A549 (cell line): ENCODE measurements at regions not wholly inside any gene's neighbourhood (a gene's known extent, or its start where the extent isn't known, plus 50 kb on each side); places are given as distances from the start of the nearest gene placed in this dataset.
A peak's percentile ranks its signal among the peaks of the same experiment; 100 is the strongest.

Source experiments
- ATAC-seq, 2 experiments: fragments of 200-7000 bp in 1 of 2; fragments of >200 bp in 1 of 2; cut with Nextera tagmentation in 1 of 2; cut with Tn5 transposase in 1 of 2; 3 replicates each; pipeline versions ENCODE4 v1.8.0 to v1.9.1; 2018 to 2020; ENCODE audit warnings: mild to moderate bottlenecking in 1 of 2, moderate library complexity in 1 of 2
- CTCF ChIA-PET: fragments of 300-600 bp; sonication (Branson Sonifier 250); formaldehyde crosslinking; extraction: SDS; loops from one replicate; lab custom pipeline; 2021; ENCODE audit warnings: antibody characterized with exemption, inconsistent platforms; lab: Yijun Ruan, JAX
- POLR2A ChIA-PET: fragments of 350-600 bp; formaldehyde crosslinking; extraction: SDS; loops from one replicate; lab custom pipeline; 2021; ENCODE audit warnings: antibody characterized with exemption, inconsistent platforms; lab: Yijun Ruan, JAX
- DNase-seq, 2 experiments: peaks; one replicate each; pipeline versions ENCODE4 v3.0.0 to v3.0.0-alpha.2; 2011 to 2016; ENCODE audit warnings: low read depth in 1 of 2, low spot score in 1 of 2
- FAIRE-seq: peaks from 2 replicates; lab custom pipeline; 2011; peaks lifted over from hg19 to GRCh38; lab: Jason Lieb, UNC
- H3K27ac ChIP-seq, 2 experiments: fragments of >200 bp; sonication (Bioruptor Twin); formaldehyde crosslinking; 3 replicates each; pipeline ENCODE4 v1.5.1; 2016 to 2017
- H3K4me1 ChIP-seq: fragments of >200 bp; sonication (Bioruptor Twin); formaldehyde crosslinking; 3 replicates; pipeline ENCODE4 v1.6.1; 2016
- H3K4me2 ChIP-seq: fragments of >200 bp; sonication (Bioruptor Twin); formaldehyde crosslinking; 3 replicates; pipeline ENCODE4 v1.6.1; 2016
- H3K4me3 ChIP-seq: fragments of >200 bp; sonication (Bioruptor Twin); formaldehyde crosslinking; 3 replicates; pipeline ENCODE4 v1.5.1; 2016
- H3K9me3 ChIP-seq: fragments of >200 bp; sonication (Bioruptor Twin); formaldehyde crosslinking; 3 replicates; pipeline ENCODE4 v1.6.1; 2016
- CBX2 ChIP-seq: fragments of 200-600 bp; sonication (generic); IDR thresholded peaks from 2 replicates; pipeline ENCODE4 v1.6.1; 2016; ENCODE audit warnings: low read depth, mild to moderate bottlenecking, borderline replicate concordance
- CBX8 ChIP-seq: fragments of 200-600 bp; sonication (generic); IDR thresholded peaks from 2 replicates; pipeline ENCODE4 v1.6.1; 2016
- EP300 ChIP-seq, 2 experiments: fragments of >200 bp; sonication (Bioruptor Twin); formaldehyde crosslinking; IDR thresholded peaks; 2 replicates in 1 of 2; 3 replicates in 1 of 2; pipeline ENCODE4 v1.6.1; 2016 to 2017
- ESRRA ChIP-seq: fragments of 150-350 bp; IDR thresholded peaks from 2 replicates; pipeline ENCODE4 v1.6.1; 2014; ENCODE audit warnings: mild to moderate bottlenecking, low read length, borderline replicate concordance
- FOXS1 ChIP-seq: fragments of 250-450 bp; sonication (Bioruptor Pico); IDR thresholded peaks from 2 replicates; pipeline ENCODE4 v1.5.0; 2020; ENCODE audit warnings: mild to moderate bottlenecking, moderate library complexity
- HEYL ChIP-seq: fragments of 250-450 bp; sonication (Bioruptor Pico); IDR thresholded peaks from 2 replicates; pipeline ENCODE4 v1.8.0; 2021; ENCODE audit warnings: mild to moderate bottlenecking, moderate library complexity
- HOXA7 ChIP-seq: fragments of 250-450 bp; sonication (Bioruptor Pico); IDR thresholded peaks from 2 replicates; pipeline ENCODE4 v1.5.0; 2020; ENCODE audit warnings: mild to moderate bottlenecking, moderate library complexity
- HOXB5 ChIP-seq: fragments of 250-450 bp; sonication (Bioruptor Pico); IDR thresholded peaks from 2 replicates; pipeline ENCODE4 v1.5.0; 2020; ENCODE audit warnings: mild to moderate bottlenecking, moderate library complexity
- KDM5A ChIP-seq: fragments of 200-600 bp; sonication (generic); IDR thresholded peaks from 2 replicates; pipeline ENCODE4 v1.6.1; 2016; ENCODE audit warnings: antibody characterized with exemption, mild to moderate bottlenecking
- MAZ ChIP-seq: fragments of 150-350 bp; IDR thresholded peaks from 2 replicates; pipeline ENCODE4 v1.6.1; 2014; ENCODE audit warnings: antibody characterized with exemption, low read depth, low read length, borderline replicate concordance
- NFE2L2 ChIP-seq: fragments of 150-350 bp; conservative IDR thresholded peaks from 2 replicates; pipeline ENCODE4 v1.6.1; 2014; ENCODE audit warnings: low read length
- SMC3 ChIP-seq: fragments of >200 bp; sonication (Bioruptor Twin); formaldehyde crosslinking; IDR thresholded peaks from 3 replicates; pipeline ENCODE4 v1.6.1; 2018; ENCODE audit warnings: inconsistent platforms
- SREBF2 ChIP-seq: fragments of 450-650 bp; IDR thresholded peaks from 2 replicates; pipeline ENCODE4 v1.6.1; 2014; ENCODE audit warnings: mild to moderate bottlenecking, moderate library complexity
- TFCP2L1 ChIP-seq: fragments of 250-450 bp; sonication (Bioruptor Pico); IDR thresholded peaks from 2 replicates; pipeline ENCODE4 v1.5.0; 2021; ENCODE audit warnings: mild to moderate bottlenecking
- WGBS: methylation state at CpG from one replicate; pipeline ENCODE4 v1.1.6; 2017; ENCODE audit errors: missing lambda C conversion rate; 5-methylcytosine and 5-hydroxymethylcytosine counted together
- TF ChIP-seq, protein P1 (sequence below): IDR thresholded peaks from 2 replicates; pipeline ENCODE4 v1.6.1; 2012; ENCODE audit warnings: low read depth, borderline replicate concordance
- TF ChIP-seq, protein P2 (sequence below): fragments of >200 bp; sonication (Bioruptor Twin); formaldehyde crosslinking; IDR thresholded peaks from 3 replicates; pipeline ENCODE4 v1.5.1; 2016
- TF ChIP-seq, protein P3 (sequence below): IDR thresholded peaks from 2 replicates; pipeline ENCODE4 v1.6.1; 2012
- TF ChIP-seq, protein P4 (sequence below): IDR thresholded peaks from 2 replicates; pipeline ENCODE4 v1.6.1; 2012
- TF ChIP-seq, protein P5 (sequence below): fragments of 250-450 bp; sonication (Bioruptor Pico); IDR thresholded peaks from 2 replicates; pipeline ENCODE4 v1.5.0; 2021; ENCODE audit warnings: mild to moderate bottlenecking, moderate library complexity, borderline replicate concordance
- TF ChIP-seq, protein P6 (sequence below): fragments of 150-350 bp; IDR thresholded peaks from 2 replicates; pipeline ENCODE4 v1.6.1; 2014; ENCODE audit warnings: low read depth, mild to moderate bottlenecking, low read length

DNA sequence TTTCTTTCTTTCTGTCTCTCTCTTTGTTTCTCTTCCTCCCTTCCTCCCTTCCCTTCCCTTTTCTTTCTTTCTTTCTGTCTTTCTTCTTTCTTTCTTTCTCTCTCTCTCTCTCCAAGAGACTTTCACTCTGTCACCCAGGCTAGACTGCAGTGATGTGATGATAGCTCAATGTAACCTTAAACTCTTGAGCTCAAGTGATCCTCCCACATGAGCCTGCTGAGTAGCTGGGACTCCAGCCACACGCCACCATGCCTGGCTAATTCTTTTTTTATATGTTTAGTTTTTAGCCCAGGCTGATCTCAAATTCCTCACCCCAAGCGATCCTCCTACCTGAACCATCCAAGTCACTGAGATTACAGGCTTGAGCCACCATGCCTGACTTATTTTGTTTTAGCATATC, 64.3 kb upstream of the EMCN start (continued):
- TF ChIP-seq NFE2L2 (no peak), ESRRA (no peak), SREBF2 (no peak), TFCP2L1 (CRISPR knock-in tag) (no peak)
- TF ChIP-seq, protein P1, sequence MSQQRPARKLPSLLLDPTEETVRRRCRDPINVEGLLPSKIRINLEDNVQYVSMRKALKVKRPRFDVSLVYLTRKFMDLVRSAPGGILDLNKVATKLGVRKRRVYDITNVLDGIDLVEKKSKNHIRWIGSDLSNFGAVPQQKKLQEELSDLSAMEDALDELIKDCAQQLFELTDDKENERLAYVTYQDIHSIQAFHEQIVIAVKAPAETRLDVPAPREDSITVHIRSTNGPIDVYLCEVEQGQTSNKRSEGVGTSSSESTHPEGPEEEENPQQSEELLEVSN, result no peak
- TF ChIP-seq, all 56 proteins: peak for 0

DNA sequence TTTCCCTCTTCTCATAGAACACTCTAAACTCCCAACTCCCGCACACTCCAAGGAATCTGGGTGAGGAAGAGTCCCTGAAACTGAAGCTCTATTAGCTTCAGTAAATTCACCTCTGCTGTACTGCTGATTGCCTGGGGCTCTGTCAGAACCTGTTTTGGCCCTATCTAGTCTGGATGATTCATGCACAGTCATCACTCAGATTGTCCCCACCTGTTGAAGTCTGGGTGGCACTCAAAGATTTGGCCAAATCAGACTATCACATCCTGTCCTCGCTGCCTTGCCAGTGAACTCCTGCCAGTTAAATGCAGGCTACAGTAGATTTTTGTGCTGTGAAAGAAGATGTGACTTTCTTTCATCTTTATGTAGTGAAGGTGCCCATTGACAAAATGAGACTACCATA, 63.5 kb upstream of the EMCN start:
- DNase-seq (peak in 1 of 2 experiments; percentile 1), ATAC-seq (no peak), FAIRE-seq (no peak)
- Histone ChIP-seq H3K27ac (no peak overlapping the region), H3K4me1 (no peaks in the 10 kb centered on the region), H3K9me3 (no peaks in the 10 kb centered on the region), H3K4me3 (no peak overlapping the region), H3K4me2 (no peak overlapping the region)
- POLR2A ChIA-PET, result no interaction called here
- CTCF ChIA-PET, result no interaction called here
- TF ChIP-seq, protein P2, sequence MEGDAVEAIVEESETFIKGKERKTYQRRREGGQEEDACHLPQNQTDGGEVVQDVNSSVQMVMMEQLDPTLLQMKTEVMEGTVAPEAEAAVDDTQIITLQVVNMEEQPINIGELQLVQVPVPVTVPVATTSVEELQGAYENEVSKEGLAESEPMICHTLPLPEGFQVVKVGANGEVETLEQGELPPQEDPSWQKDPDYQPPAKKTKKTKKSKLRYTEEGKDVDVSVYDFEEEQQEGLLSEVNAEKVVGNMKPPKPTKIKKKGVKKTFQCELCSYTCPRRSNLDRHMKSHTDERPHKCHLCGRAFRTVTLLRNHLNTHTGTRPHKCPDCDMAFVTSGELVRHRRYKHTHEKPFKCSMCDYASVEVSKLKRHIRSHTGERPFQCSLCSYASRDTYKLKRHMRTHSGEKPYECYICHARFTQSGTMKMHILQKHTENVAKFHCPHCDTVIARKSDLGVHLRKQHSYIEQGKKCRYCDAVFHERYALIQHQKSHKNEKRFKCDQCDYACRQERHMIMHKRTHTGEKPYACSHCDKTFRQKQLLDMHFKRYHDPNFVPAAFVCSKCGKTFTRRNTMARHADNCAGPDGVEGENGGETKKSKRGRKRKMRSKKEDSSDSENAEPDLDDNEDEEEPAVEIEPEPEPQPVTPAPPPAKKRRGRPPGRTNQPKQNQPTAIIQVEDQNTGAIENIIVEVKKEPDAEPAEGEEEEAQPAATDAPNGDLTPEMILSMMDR, result no peak
- TF ChIP-seq, protein P3, sequence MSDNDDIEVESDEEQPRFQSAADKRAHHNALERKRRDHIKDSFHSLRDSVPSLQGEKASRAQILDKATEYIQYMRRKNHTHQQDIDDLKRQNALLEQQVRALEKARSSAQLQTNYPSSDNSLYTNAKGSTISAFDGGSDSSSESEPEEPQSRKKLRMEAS, result no peak
- TF ChIP-seq MAZ, result no peak
- TF ChIP-seq EP300 (IDR thresholded peaks at IDR 0.05), result no peak
- no peak for TF ChIP-seq CBX2
- TF ChIP-seq FOXS1 (CRISPR knock-in tag), result no peak
- no peak for TF ChIP-seq SMC3
- no peak for TF ChIP-seq SREBF2
- TF ChIP-seq TFCP2L1 (CRISPR knock-in tag), result no peak
- TF ChIP-seq, protein P1, result no peak
- TF ChIP-seq, protein P4, sequence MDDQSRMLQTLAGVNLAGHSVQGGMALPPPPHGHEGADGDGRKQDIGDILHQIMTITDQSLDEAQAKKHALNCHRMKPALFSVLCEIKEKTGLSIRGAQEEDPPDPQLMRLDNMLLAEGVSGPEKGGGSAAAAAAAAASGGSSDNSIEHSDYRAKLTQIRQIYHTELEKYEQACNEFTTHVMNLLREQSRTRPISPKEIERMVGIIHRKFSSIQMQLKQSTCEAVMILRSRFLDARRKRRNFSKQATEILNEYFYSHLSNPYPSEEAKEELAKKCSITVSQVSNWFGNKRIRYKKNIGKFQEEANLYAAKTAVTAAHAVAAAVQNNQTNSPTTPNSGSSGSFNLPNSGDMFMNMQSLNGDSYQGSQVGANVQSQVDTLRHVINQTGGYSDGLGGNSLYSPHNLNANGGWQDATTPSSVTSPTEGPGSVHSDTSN, result no peak
- TF ChIP-seq, protein P5, sequence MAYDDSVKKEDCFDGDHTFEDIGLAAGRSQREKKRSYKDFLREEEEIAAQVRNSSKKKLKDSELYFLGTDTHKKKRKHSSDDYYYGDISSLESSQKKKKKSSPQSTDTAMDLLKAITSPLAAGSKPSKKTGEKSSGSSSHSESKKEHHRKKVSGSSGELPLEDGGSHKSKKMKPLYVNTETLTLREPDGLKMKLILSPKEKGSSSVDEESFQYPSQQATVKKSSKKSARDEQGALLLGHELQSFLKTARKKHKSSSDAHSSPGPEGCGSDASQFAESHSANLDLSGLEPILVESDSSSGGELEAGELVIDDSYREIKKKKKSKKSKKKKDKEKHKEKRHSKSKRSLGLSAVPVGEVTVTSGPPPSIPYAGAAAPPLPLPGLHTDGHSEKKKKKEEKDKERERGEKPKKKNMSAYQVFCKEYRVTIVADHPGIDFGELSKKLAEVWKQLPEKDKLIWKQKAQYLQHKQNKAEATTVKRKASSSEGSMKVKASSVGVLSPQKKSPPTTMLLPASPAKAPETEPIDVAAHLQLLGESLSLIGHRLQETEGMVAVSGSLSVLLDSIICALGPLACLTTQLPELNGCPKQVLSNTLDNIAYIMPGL (CRISPR knock-in tag), result no peak
- TF ChIP-seq, protein P6, sequence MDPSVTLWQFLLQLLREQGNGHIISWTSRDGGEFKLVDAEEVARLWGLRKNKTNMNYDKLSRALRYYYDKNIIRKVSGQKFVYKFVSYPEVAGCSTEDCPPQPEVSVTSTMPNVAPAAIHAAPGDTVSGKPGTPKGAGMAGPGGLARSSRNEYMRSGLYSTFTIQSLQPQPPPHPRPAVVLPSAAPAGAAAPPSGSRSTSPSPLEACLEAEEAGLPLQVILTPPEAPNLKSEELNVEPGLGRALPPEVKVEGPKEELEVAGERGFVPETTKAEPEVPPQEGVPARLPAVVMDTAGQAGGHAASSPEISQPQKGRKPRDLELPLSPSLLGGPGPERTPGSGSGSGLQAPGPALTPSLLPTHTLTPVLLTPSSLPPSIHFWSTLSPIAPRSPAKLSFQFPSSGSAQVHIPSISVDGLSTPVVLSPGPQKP, result no peak
- TF ChIP-seq KDM5A, result no peak
- TF ChIP-seq HOXA7 (CRISPR knock-in tag), result no peak
- TF ChIP-seq CBX8, result no peak
- TF ChIP-seq HOXB5 (CRISPR knock-in tag), result no peak
- no peak for TF ChIP-seq HEYL (CRISPR knock-in tag)
- WGBS, result 53% methylated on average over 2 of the region's 2 CpGs
